ENCODE measurements at regions not wholly inside any gene's neighbourhood (a gene's known extent, or its start where the extent isn't known, plus 50 kb on each side); places are given as distances from the start of the nearest gene placed in this dataset.
A peak's percentile ranks its signal among the peaks of the same experiment; 100 is the strongest.

DNA sequence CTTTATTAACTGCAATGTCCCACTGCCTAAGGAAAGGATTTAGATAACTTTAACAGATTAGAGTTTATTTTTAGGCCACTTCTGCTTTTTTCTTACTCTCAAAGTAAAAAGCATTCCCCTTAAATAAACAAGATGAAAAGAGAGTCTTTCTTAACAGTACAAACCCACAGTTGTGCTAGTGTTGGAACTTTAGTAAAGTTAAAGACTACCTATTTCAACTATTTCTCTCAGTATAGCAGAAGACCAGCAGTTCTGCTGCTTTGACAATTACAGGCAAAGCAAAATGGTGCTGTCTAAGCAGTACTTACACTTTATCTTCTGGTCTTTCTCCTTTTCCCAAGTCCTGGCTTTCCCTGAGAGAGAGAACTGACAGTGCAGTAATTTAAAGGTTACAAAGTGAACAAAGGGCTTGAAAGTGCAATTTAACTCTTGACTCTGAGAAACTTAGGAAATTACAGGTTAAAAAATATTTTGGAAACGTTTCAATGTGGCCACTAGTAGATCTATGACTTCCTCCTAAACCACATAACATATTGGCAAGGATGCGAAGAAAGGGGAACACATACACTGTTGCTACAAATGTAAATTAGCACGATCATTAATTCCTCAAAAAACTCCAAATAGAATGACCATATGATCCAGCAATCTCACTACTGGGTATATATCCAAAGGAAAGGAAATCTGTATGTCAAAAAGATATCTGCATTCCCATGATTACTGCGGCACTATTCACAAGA is 135.4 kb upstream of the POGK start:
- H3K4me3 ChIP-seq, result no peak overlapping the region
- ATAC-seq (no peak), DNase-seq (no peak)
- intact Hi-C loops (cut with DNase I), result no loop called here
- no peaks in the 10 kb centered on the region for H3K27me3 ChIP-seq
- no peak overlapping the region for H3K27ac ChIP-seq
- TF ChIP-seq, protein P1, sequence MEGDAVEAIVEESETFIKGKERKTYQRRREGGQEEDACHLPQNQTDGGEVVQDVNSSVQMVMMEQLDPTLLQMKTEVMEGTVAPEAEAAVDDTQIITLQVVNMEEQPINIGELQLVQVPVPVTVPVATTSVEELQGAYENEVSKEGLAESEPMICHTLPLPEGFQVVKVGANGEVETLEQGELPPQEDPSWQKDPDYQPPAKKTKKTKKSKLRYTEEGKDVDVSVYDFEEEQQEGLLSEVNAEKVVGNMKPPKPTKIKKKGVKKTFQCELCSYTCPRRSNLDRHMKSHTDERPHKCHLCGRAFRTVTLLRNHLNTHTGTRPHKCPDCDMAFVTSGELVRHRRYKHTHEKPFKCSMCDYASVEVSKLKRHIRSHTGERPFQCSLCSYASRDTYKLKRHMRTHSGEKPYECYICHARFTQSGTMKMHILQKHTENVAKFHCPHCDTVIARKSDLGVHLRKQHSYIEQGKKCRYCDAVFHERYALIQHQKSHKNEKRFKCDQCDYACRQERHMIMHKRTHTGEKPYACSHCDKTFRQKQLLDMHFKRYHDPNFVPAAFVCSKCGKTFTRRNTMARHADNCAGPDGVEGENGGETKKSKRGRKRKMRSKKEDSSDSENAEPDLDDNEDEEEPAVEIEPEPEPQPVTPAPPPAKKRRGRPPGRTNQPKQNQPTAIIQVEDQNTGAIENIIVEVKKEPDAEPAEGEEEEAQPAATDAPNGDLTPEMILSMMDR (IDR thresholded peaks at IDR 0.05), result no peak
- H3K4me1 ChIP-seq, result no peaks in the 10 kb centered on the region
- no peaks in the 10 kb centered on the region for H3K36me3 ChIP-seq
- no peaks in the 10 kb centered on the region for H3K9me3 ChIP-seq

DNA sequence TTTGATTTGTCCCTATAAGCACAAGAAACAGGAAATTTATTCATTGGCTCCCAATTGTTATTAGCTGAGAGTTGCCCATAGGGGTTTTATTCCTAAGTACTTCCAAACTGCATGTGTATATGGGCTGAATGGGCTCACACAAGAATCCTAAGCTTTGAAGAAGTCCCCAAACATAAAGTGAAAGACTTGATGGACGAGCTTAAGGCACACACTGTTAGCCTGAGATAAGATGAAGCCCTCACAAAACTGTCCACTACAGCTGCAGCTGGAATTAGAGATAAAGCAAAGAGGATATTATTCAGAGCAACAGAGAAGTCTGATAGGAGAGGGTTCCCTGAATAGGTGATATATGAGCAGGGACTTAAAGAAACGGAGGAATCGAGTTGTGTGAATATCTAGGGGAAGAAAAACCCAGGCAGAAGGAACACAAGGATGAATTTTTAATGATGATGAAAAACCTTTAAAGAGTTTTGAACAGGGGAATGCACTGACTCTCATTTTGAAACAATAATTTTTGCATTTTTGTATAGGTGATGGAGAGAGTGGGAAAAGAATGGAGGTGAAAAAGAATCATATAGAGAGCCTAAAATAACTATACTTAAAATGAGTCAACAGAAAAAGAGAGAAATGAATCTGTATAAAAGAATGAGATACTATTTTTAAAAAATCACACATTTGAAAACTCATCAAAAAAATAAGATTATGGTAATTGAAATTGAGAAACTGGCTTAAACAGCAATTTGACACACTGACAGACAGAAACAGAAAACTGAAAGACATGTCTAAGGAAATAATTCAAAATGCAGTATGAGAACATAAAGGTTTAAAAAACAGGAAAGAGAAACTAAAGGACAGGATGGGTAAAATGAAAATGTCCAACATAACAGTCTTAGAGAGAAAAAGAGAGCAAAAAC is 133.6 kb upstream of the POGK start:
- H3K4me1 ChIP-seq, result no peaks in the 10 kb centered on the region
- no peaks in the 10 kb centered on the region for H3K36me3 ChIP-seq
- intact Hi-C loops (cut with DNase I), result no loop called here
- DNase-seq, result no peak
- H3K4me3 ChIP-seq, result no peak overlapping the region
- H3K9me3 ChIP-seq, result no peaks in the 10 kb centered on the region
- H3K27ac ChIP-seq, result no peak overlapping the region
- TF ChIP-seq, protein P1 (IDR thresholded peaks at IDR 0.05), result no peak
- no peak for ATAC-seq
- H3K27me3 ChIP-seq, result no peaks in the 10 kb centered on the region

DNA sequence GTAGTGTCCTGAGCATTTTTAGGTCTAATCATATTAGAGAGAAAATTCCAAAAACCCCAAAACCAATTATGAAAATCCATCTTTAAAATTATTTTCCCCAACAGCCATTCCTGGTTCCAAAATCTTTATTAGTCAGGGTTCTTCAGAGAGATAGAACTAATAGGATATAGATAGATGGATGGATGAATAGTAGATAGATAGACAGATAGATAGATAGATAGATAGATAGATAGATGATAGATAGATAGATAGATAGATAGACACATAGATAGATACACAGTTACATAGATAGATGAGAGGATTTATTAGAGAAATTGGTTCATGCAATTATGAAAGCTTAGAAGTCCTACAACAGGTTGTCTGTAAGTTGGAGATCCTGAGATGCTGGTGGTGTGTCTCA is 122.7 kb upstream of the POGK start:
- H3K4me1 ChIP-seq, result no peaks in the 10 kb centered on the region
- H3K27me3 ChIP-seq, result no peaks in the 10 kb centered on the region
- intact Hi-C loops (cut with DNase I), result no loop called here
- TF ChIP-seq, protein P1 (IDR thresholded peaks at IDR 0.05), result no peak
- no peak overlapping the region for H3K4me3 ChIP-seq
- ATAC-seq (no peak), DNase-seq (no peak)
- H3K9me3 ChIP-seq, result no peaks in the 10 kb centered on the region
- H3K36me3 ChIP-seq, result no peaks in the 10 kb centered on the region
- H3K27ac ChIP-seq, result no peak overlapping the region

DNA sequence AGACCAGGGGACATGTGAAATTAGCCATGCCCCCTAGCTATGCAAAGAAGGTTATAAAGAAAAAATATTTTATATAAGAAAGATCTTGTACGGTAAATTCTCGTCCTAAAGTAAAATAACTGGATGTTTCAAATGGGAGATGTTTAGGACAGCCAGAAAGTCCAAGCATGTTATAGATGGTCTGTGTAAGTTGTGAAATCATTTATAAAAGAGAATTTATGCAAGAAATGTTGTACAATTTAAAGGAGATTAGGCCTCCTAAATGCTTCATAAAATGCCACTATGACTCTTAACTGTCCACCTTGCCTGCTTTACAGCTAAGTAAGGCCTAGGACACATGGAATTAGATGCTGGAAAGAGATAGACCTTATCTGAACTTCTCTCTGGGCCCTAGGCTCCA is 118.1 kb upstream of the POGK start:
- TF ChIP-seq, protein P1 (IDR thresholded peaks at IDR 0.05), result no peak
- H3K27ac ChIP-seq, result no peak overlapping the region

DNA sequence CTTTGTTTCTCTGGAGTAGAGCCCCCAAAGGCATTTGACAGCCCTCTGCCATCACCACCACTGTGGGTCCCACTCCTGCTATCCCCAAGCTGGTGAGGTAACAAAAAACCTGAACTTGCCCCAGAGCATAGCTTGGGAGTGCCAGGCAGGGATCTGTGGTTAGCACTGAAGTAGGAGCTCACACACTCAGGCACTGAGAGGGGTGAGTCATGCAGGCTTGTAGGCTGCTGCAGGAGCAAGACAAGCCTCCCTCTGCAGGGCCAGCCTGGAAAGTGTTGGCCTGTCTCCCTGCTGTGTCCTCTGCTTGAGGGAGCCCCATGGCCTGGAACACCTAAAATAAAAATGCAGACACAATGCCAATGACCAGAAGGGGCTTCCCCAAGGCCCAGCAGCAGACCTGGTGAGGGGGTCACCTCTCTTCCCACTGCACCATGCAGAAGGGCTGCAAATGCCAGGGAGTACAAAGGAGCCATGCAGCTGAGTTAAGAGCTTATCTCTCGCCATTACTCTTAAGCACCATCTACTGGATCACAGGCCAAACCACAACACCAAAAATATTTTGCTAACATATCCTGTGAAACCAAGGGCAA is 108.9 kb upstream of the POGK start:
- Histone ChIP-seq H3K27ac (no peak overlapping the region), H3K27me3 (no peaks in the 10 kb centered on the region), H3K4me1 (no peaks in the 10 kb centered on the region), H3K4me3 (no peak overlapping the region), H3K9me3 (no peaks in the 10 kb centered on the region), H3K36me3 (no peaks in the 10 kb centered on the region)
- ATAC-seq (peak; percentile 94), DNase-seq (peak; percentile 60)
- intact Hi-C loops (cut with DNase I), result no loop called here
- TF ChIP-seq, protein P1 (IDR thresholded peaks at IDR 0.05), result no peak

More for the DNA sequence above, 118.1 kb upstream of the POGK start:
- Histone ChIP-seq H3K4me3 (no peak overlapping the region), H3K4me1 (no peaks in the 10 kb centered on the region), H3K27me3 (no peaks in the 10 kb centered on the region), H3K9me3 (no peaks in the 10 kb centered on the region), H3K36me3 (no peaks in the 10 kb centered on the region)
- intact Hi-C loops (cut with DNase I), result no loop called here
- no peak for ATAC-seq
- no peak for DNase-seq
